ENCODE measurements at regions not wholly inside any gene's neighbourhood (a gene's known extent, or its start where the extent isn't known, plus 50 kb on each side); places are given as distances from the start of the nearest gene placed in this dataset.

DNA sequence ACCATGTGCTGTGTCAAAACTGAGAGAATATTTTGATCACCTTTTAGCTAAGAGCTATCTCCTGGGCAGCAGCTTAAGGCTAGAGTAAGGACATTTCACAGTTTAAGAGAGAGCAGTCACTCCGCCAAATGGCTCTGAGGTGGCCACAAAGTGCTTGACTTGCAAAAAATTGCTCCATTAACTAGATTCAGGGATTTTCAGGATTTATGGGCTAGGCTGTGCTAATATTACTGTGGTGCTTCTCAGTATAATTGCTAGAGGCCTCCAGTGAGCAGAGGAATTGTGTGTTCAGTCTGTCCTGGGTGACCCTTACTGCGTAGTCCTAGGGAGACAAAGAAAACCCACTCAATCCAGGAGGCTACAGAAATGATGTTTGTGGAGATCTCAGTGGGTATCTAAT lies 65.2 kb downstream of the PALM2AKAP2 start:
- WGBS (ENCODE audit: insufficient coverage, insufficient replicate concordance, low lambda C conversion rate, missing lambda C conversion rate) = 53% methylated on average over 2 of the region's 2 CpGs
- CTCF ChIA-PET = no interaction called here

DNA sequence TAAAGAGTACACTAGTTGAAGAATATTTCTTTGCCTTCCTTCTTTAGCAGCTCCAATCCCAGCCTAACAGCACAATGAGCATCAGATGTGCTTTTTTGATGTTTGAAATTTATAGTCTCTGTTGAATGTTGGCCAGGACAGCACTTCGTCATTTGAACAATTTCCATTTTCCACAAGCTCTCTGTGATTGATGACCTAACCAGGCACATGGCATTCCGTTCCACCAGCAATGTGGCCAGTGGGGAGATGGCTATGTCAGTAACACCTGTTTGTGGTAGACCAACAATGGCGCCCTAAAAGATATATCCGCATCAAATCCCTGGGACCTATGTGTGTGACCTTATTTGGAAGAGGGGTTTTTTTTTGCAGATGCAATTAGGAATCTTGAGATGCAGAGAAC lies 66.8 kb downstream of the PALM2AKAP2 start:
- ChIA-PET RAD21 (ENCODE audit: unreplicated experiment) (interaction anchor here (1.0 kb wide), 1 partner anchor 47 kb away, joined by 3 read pairs; no protein-coding TSS in a partner anchor), CTCF (no interaction called here), SMC1A (ENCODE audit: uncharacterized antibody, unreplicated experiment) (no interaction called here), POLR2A (no interaction called here)
- BruUV-seq (replicated peaks) = no TSS peak
- DNase-seq (ENCODE audit: low read depth, low spot score) (no peak), FAIRE-seq (no peak), ATAC-seq (no peak)
- Histone ChIP-seq H3K4me1 (ENCODE audit: control insufficient read depth, insufficient read depth, low read length) (no peaks in the 10 kb centered on the region), H3K27ac (ENCODE audit: control insufficient read depth, insufficient read depth) (no peak overlapping the region), H3K4me2 (ENCODE audit: control insufficient read depth, insufficient read depth) (no peak overlapping the region), H3K9me3 (replicated peaks; ENCODE audit: control insufficient read depth, insufficient read depth, low read length) (no peaks in the 10 kb centered on the region; the same call in 2 of the 3 replicates), H3K79me2 (ENCODE audit: control insufficient read depth, insufficient read depth, low read length) (no peaks in the 10 kb centered on the region), H3K36me3 (ENCODE audit: control insufficient read depth in 2 of 2, insufficient read depth in 2 of 2, low read length in 1 of 2) (no peaks in the 10 kb centered on the region), H3K9ac (ENCODE audit: control insufficient read depth, insufficient read depth, low read length) (no peak overlapping the region), H3K4me3 (no peak overlapping the region), H4K20me1 (ENCODE audit: control insufficient read depth, insufficient read depth) (no peaks in the 10 kb centered on the region), H3K27me3 (replicated peaks in 1 of 2; ENCODE audit: control insufficient read depth in 2 of 2, insufficient read depth in 2 of 2, low read length in 1 of 2) (no peaks in the 10 kb centered on the region), H2AFZ (ENCODE audit: control insufficient read depth, low read depth, low read length) (no peak overlapping the region)
- TF ChIP-seq SMC3 (IDR thresholded peaks at IDR 0.05; ENCODE audit: borderline replicate concordance, low read length) (no peak), IRF4 (IDR thresholded peaks at IDR 0.05; ENCODE audit: low read depth, low read length) (no peak), TCF3 (IDR thresholded peaks at IDR 0.05; ENCODE audit: borderline replicate concordance, insufficient read depth, low read depth, low read length) (no peak), TARDBP (IDR thresholded peaks at IDR 0.05; ENCODE audit: borderline replicate concordance) (no peak), NR2C2 (IDR thresholded peaks at IDR 0.05; ENCODE audit: borderline replicate concordance, control insufficient read depth, insufficient read length, low read depth) (no peak), NFYB (IDR thresholded peaks at IDR 0.05; ENCODE audit: insufficient read depth, low read depth, low read length) (no peak), BMI1 (IDR thresholded peaks at IDR 0.05; ENCODE audit: borderline replicate concordance) (no peak), BHLHE40 (IDR thresholded peaks at IDR 0.05; ENCODE audit: borderline replicate concordance in 1 of 2, low read depth in 2 of 2, low read length in 1 of 2) (no peak), HDAC6 (IDR thresholded peaks at IDR 0.05; ENCODE audit: unreplicated experiment) (no peak), FOXM1 (IDR thresholded peaks at IDR 0.05; ENCODE audit: low read depth, low read length) (no peak)
- TF ChIP-seq, protein P1, sequence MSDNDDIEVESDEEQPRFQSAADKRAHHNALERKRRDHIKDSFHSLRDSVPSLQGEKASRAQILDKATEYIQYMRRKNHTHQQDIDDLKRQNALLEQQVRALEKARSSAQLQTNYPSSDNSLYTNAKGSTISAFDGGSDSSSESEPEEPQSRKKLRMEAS (IDR thresholded peaks at IDR 0.05; ENCODE audit: low read depth, low read length) = no peak
- intact Hi-C loops (cut with micrococcal nuclease; ENCODE audit: unreplicated experiment) = no loop called here
- in situ Hi-C loops (cut with MboI) = no loop called here
- 42% methylated on average over 4 of the region's 4 CpGs for WGBS (ENCODE audit: insufficient coverage, insufficient replicate concordance, low lambda C conversion rate, missing lambda C conversion rate)

More for the DNA sequence above, 65.2 kb downstream of the PALM2AKAP2 start:
- in situ Hi-C loops (cut with MboI) (no loop called here), intact Hi-C loops (cut with micrococcal nuclease; ENCODE audit: unreplicated experiment) (no loop called here)
- Histone ChIP-seq H3K4me1 (ENCODE audit: control insufficient read depth, insufficient read depth, low read length) (no peaks in the 10 kb centered on the region), H3K79me2 (ENCODE audit: control insufficient read depth, insufficient read depth, low read length) (no peaks in the 10 kb centered on the region), H3K27me3 (replicated peaks in 1 of 2; ENCODE audit: control insufficient read depth in 2 of 2, insufficient read depth in 2 of 2, low read length in 1 of 2) (no peaks in the 10 kb centered on the region), H3K9ac (ENCODE audit: control insufficient read depth, insufficient read depth, low read length) (no peak overlapping the region), H2AFZ (ENCODE audit: control insufficient read depth, low read depth, low read length) (no peak overlapping the region), H3K36me3 (ENCODE audit: control insufficient read depth in 2 of 2, insufficient read depth in 2 of 2, low read length in 1 of 2) (no peaks in the 10 kb centered on the region), H3K4me2 (ENCODE audit: control insufficient read depth, insufficient read depth) (no peak overlapping the region), H3K9me3 (replicated peaks; ENCODE audit: control insufficient read depth, insufficient read depth, low read length) (no peaks in the 10 kb centered on the region), H3K4me3 (no peak overlapping the region), H4K20me1 (ENCODE audit: control insufficient read depth, insufficient read depth) (no peaks in the 10 kb centered on the region), H3K27ac (ENCODE audit: control insufficient read depth, insufficient read depth) (no peak overlapping the region)
- no peak for TF ChIP-seq ZNF384 (IDR thresholded peaks at IDR 0.05; ENCODE audit: borderline replicate concordance, low read depth, low read length)
- DNase-seq (ENCODE audit: low read depth, low spot score) (no peak), ATAC-seq (no peak), FAIRE-seq (no peak)
- SMC1A ChIA-PET (ENCODE audit: uncharacterized antibody, unreplicated experiment) = interaction anchor here (0.6 kb wide), 1 partner anchor 349 kb away, joined by 3 read pairs; no protein-coding TSS in a partner anchor
- RAD21 ChIA-PET (ENCODE audit: unreplicated experiment) = no interaction called here
- POLR2A ChIA-PET = no interaction called here
- BruUV-seq (replicated peaks) = no TSS peak
